ENCODE measurements at regions not wholly inside any gene's neighbourhood (a gene's known extent, or its start where the extent isn't known, plus 50 kb on each side); places are given as distances from the start of the nearest gene placed in this dataset.

DNA sequence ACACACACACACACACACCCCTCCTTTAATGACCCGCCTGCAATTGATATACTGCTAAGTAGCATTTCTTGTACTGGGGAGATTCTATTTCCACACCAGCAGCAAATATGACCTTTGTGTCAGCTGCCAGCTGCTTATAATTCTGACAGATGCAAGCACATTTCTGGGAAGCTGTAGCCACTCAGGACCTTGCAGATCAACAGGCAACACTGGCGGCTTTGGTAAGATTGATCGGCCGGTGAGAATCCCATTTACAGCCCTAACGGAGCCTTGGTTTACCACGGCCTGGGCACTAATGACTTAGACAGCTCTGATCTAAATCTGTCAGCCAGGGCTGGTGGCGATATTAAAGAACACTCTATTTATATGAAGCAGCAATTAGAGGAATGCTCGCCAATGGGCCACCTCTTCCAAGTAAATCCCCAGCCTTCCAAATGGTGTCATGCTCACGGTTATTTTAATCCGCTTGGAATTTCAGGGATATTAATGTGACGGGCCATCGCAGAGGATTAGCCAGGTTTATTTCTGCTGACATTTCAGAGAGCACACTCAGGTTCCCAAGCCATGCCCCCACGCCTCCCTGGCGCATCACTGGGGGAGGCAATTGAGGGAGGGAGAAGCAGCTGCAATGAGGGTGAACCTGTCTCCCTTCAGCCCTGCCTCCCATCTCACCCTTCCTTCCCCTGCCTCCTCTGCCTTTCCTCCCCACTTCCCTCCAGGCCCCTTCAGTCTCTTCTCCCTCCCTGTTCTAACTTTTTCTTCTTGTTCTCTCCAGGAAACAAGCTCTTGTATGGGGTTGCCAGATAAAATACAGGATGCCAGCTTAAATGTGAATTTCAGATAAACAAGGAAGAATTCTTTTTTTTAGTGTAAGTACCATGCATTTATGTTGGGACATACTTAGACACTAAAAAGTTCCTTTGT, 287.0 kb downstream of the TLE3 start:
- Histone ChIP-seq H3K27me3 (ENCODE audit: control insufficient read depth, extremely low read depth, insufficient read depth, low read length) (peaks cover 56% of the 10 kb centered on the region), H3K4me1 (ENCODE audit: control insufficient read depth, extremely low read depth, insufficient read depth, low read length) (no peaks in the 10 kb centered on the region)

DNA sequence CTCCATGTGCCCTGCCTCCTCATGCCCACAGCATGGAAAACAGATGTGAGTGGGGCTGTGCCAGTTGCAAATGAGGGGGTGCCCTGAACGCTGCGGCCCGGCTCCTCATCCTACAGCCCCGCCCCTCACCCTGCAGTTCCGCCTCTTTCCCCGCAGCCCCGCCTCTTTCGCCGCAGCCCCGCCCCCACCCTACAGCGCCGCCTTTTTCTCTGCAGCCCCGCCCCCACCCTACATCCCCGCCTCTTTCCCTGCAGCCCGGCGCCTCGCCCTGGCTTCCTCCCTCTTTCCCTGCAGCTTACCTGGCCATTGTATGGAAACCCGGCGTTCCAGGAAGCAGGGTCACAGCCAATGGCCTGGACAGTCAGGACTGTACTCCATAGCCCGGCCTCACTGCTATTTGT, 284.9 kb downstream of the TLE3 start:
- peaks cover 55% of the 10 kb centered on the region for H3K27me3 ChIP-seq (ENCODE audit: control insufficient read depth, extremely low read depth, insufficient read depth, low read length)
- H3K4me1 ChIP-seq (ENCODE audit: control insufficient read depth, extremely low read depth, insufficient read depth, low read length): no peaks in the 10 kb centered on the region
- DNase-seq (ENCODE audit: low read depth, low spot score) (no peak), FAIRE-seq (no peak)
- no peaks in the 10 kb centered on the region for H3K9me1 ChIP-seq (ENCODE audit: control insufficient read depth, extremely low read depth, insufficient read depth, low read length)
- H3K9me3 ChIP-seq (ENCODE audit: control insufficient read depth, low read depth, low read length): no peaks in the 10 kb centered on the region
- dilution Hi-C loops (cut with MboI; ENCODE audit: extremely low pct_ligation_motif_present, low sequenced_read_pairs): no loop called here
- no peak overlapping the region for H2AFZ ChIP-seq (ENCODE audit: control insufficient read depth, low read length)
- H3K4me2 ChIP-seq (ENCODE audit: control insufficient read depth, extremely low read depth, insufficient read depth, low read depth, low read length): no peak overlapping the region
- H3K79me2 ChIP-seq (ENCODE audit: control insufficient read depth, insufficient read depth, low read length): no peaks in the 10 kb centered on the region
- H3K36me3 ChIP-seq (ENCODE audit: control insufficient read depth in 2 of 2, extremely low read depth in 1 of 2, insufficient read depth in 2 of 2, low read length in 2 of 2): no peaks in the 10 kb centered on the region
- no peak overlapping the region for H3K9ac ChIP-seq (ENCODE audit: control insufficient read depth, extremely low read depth, insufficient read depth, low read length)
- no peak overlapping the region for H3K4me3 ChIP-seq (ENCODE audit: control insufficient read depth in 2 of 3, extremely low read depth in 1 of 3, insufficient read depth in 2 of 3, low read depth in 1 of 3, low read length in 3 of 3)
- H3K27ac ChIP-seq (ENCODE audit: control insufficient read depth, insufficient read depth, low read length): no peak overlapping the region
- TF ChIP-seq, protein P1, sequence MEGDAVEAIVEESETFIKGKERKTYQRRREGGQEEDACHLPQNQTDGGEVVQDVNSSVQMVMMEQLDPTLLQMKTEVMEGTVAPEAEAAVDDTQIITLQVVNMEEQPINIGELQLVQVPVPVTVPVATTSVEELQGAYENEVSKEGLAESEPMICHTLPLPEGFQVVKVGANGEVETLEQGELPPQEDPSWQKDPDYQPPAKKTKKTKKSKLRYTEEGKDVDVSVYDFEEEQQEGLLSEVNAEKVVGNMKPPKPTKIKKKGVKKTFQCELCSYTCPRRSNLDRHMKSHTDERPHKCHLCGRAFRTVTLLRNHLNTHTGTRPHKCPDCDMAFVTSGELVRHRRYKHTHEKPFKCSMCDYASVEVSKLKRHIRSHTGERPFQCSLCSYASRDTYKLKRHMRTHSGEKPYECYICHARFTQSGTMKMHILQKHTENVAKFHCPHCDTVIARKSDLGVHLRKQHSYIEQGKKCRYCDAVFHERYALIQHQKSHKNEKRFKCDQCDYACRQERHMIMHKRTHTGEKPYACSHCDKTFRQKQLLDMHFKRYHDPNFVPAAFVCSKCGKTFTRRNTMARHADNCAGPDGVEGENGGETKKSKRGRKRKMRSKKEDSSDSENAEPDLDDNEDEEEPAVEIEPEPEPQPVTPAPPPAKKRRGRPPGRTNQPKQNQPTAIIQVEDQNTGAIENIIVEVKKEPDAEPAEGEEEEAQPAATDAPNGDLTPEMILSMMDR (optimal IDR thresholded peaks at IDR 0.05 in 1 of 3, IDR thresholded peaks at IDR 0.05 in 1 of 3, conservative IDR thresholded peaks at IDR 0.05 in 1 of 3; ENCODE audit: extremely low read depth in 1 of 3, insufficient read depth in 2 of 3, low read length in 3 of 3): no peak
- no peak for TF ChIP-seq EZH2 (IDR thresholded peaks at IDR 0.05; ENCODE audit: low read length)
- H4K20me1 ChIP-seq (ENCODE audit: control insufficient read depth, extremely low read depth, insufficient read depth, low read length): no peaks in the 10 kb centered on the region

More for the DNA sequence above, 287.0 kb downstream of the TLE3 start:
- no peak overlapping the region for H3K9ac ChIP-seq (ENCODE audit: control insufficient read depth, extremely low read depth, insufficient read depth, low read length)
- no peaks in the 10 kb centered on the region for H3K36me3 ChIP-seq (ENCODE audit: control insufficient read depth in 2 of 2, extremely low read depth in 1 of 2, insufficient read depth in 2 of 2, low read length in 2 of 2)
- H3K9me3 ChIP-seq (ENCODE audit: control insufficient read depth, low read depth, low read length): no peaks in the 10 kb centered on the region
- TF ChIP-seq, protein P1 (optimal IDR thresholded peaks at IDR 0.05 in 1 of 3, IDR thresholded peaks at IDR 0.05 in 1 of 3, conservative IDR thresholded peaks at IDR 0.05 in 1 of 3; ENCODE audit: extremely low read depth in 1 of 3, insufficient read depth in 2 of 3, low read length in 3 of 3): no peak
- no peak for TF ChIP-seq EZH2 (IDR thresholded peaks at IDR 0.05; ENCODE audit: low read length)
- no peaks in the 10 kb centered on the region for H3K9me1 ChIP-seq (ENCODE audit: control insufficient read depth, extremely low read depth, insufficient read depth, low read length)
- no peaks in the 10 kb centered on the region for H4K20me1 ChIP-seq (ENCODE audit: control insufficient read depth, extremely low read depth, insufficient read depth, low read length)
- FAIRE-seq: no peak
- no peak overlapping the region for H3K4me3 ChIP-seq (ENCODE audit: control insufficient read depth in 2 of 3, extremely low read depth in 1 of 3, insufficient read depth in 2 of 3, low read depth in 1 of 3, low read length in 3 of 3)
- H3K79me2 ChIP-seq (ENCODE audit: control insufficient read depth, insufficient read depth, low read length): no peaks in the 10 kb centered on the region
- DNase-seq (ENCODE audit: low read depth, low spot score): no peak
- no peak overlapping the region for H3K4me2 ChIP-seq (ENCODE audit: control insufficient read depth, extremely low read depth, insufficient read depth, low read depth, low read length)
- no peak overlapping the region for H2AFZ ChIP-seq (ENCODE audit: control insufficient read depth, low read length)
- dilution Hi-C loops (cut with MboI; ENCODE audit: extremely low pct_ligation_motif_present, low sequenced_read_pairs): no loop called here
- no peak overlapping the region for H3K27ac ChIP-seq (ENCODE audit: control insufficient read depth, insufficient read depth, low read length)

Measured in keratinocyte (primary cell).